ENCODE measurements at regions not wholly inside any gene's neighbourhood (a gene's known extent, or its start where the extent isn't known, plus 50 kb on each side); places are given as distances from the start of the nearest gene placed in this dataset.

- TF ChIP-seq CTCF (IDR thresholded peaks at IDR 0.05) (no peak), POLR2AphosphoS5 (IDR thresholded peaks at IDR 0.05) (no peak), POLR2A (IDR thresholded peaks at IDR 0.05) (no peak)
Measured at GRCh38 chr2:44884677-44885076, 56.8 kb upstream of the SIX3 start.

Data from gastroesophageal sphincter (tissue), 3 donors.